Loucy (cell line): ENCODE measurements at regions not wholly inside any gene's neighbourhood (a gene's known extent, or its start where the extent isn't known, plus 50 kb on each side); places are given as distances from the start of the nearest gene placed in this dataset.

Experiments
- CTCF ChIP-seq: fragments of 200-600 bp; sonication (generic); conservative IDR thresholded peaks from 2 replicates; pipeline ENCODE4 v1.5.1; 2014; ENCODE audit warnings: mild to moderate bottlenecking, antibody characterized with exemption, low read length
- EZH2phosphoT487 ChIP-seq: fragments of 200-600 bp; IDR thresholded peaks from 2 replicates; pipeline ENCODE4 v1.6.1; 2018; ENCODE audit warnings: antibody characterized with exemption, mild to moderate bottlenecking, moderate library complexity, borderline replicate concordance

- TF ChIP-seq CTCF (no peak), EZH2phosphoT487 (no peak)
These were observed 75.1 kb upstream of the NOL4 start for GRCh38 chr18:34299828-34300227.
